Liver (tissue), 8 donors: ENCODE measurements at regions not wholly inside any gene's neighbourhood (a gene's known extent, or its start where the extent isn't known, plus 50 kb on each side); places are given as distances from the start of the nearest gene placed in this dataset.

Experiments
- DNase-seq: peaks from one replicate; pipeline ENCODE4 v3.0.0-alpha.2; 2017; ENCODE audit warnings: low spot score
- H3K27ac ChIP-seq, 2 donors: one replicate each; pipeline ENCODE4 v1.7.0; 2013; ENCODE audit warnings: inconsistent platforms in 2 of 2, low read length in 2 of 2, control low read depth in 1 of 2, low read depth in 1 of 2, mild to moderate bottlenecking in 1 of 2
- H3K27me3 ChIP-seq, 4 donors: one replicate each; pipeline versions ENCODE4 v1.6.1 to v1.7.0; 2013; ENCODE audit warnings: low read length in 3 of 4, inconsistent platforms in 1 of 4, mild to moderate bottlenecking in 1 of 4, moderate library complexity in 1 of 4; ENCODE audit not compliant: control insufficient read depth in 4 of 4, insufficient read depth in 4 of 4
- H3K36me3 ChIP-seq, 4 donors: one replicate each; pipeline versions ENCODE4 v1.6.1 to v1.7.0; 2013; ENCODE audit warnings: low read length in 3 of 4, mild to moderate bottlenecking in 3 of 4, low read depth in 1 of 4, moderate library complexity in 1 of 4; ENCODE audit not compliant: control insufficient read depth in 4 of 4, insufficient read depth in 3 of 4
- H3K4me1 ChIP-seq, 4 donors: one replicate each; pipeline versions ENCODE4 v1.6.1 to v1.7.0; 2013; ENCODE audit warnings: low read length in 3 of 4, mild to moderate bottlenecking in 3 of 4, moderate library complexity in 1 of 4; ENCODE audit not compliant: control insufficient read depth in 4 of 4, insufficient read depth in 4 of 4
- H3K4me3 ChIP-seq, 3 donors: one replicate each; pipeline versions ENCODE4 v1.6.1 to v1.7.0; 2013; ENCODE audit warnings: low read length in 3 of 3, control low read depth in 1 of 3, low read depth in 1 of 3, mild to moderate bottlenecking in 1 of 3
- H3K9ac ChIP-seq, 2 donors: one replicate each; pipeline ENCODE4 v1.7.0; 2013; ENCODE audit warnings: low read length in 2 of 2, mild to moderate bottlenecking in 2 of 2, moderate library complexity in 2 of 2, control low read depth in 1 of 2, low read depth in 1 of 2
- H3K9me3 ChIP-seq, 4 donors: one replicate each; pipeline versions ENCODE4 v1.6.1 to v1.7.0; 2013; ENCODE audit warnings: low read length in 3 of 4; ENCODE audit not compliant: control insufficient read depth in 4 of 4
- EGR1 ChIP-seq, 2 donors: IDR thresholded peaks; 2 replicates each; pipeline ENCODE4 v1.6.1; 2016 to 2018; ENCODE audit warnings: antibody characterized with exemption in 2 of 2, low read depth in 2 of 2
- FOXA1 ChIP-seq: IDR thresholded peaks from 2 replicates; pipeline ENCODE4 v1.6.1; 2016; ENCODE audit warnings: antibody characterized with exemption
- FOXA2 ChIP-seq: IDR thresholded peaks from 2 replicates; pipeline ENCODE4 v1.6.1; 2016; ENCODE audit warnings: antibody characterized with exemption
- HNF4A ChIP-seq, 2 donors: conservative IDR thresholded peaks; 2 replicates each; pipeline ENCODE4 v1.6.1; 2016; ENCODE audit warnings: antibody characterized with exemption in 2 of 2, mild to moderate bottlenecking in 2 of 2
- HNF4G ChIP-seq: IDR thresholded peaks from 2 replicates; pipeline ENCODE4 v1.6.1; 2016; ENCODE audit warnings: antibody characterized with exemption
- JUND ChIP-seq, 2 donors: IDR thresholded peaks; 2 replicates each; pipeline ENCODE4 v1.6.1; 2016; ENCODE audit warnings: antibody characterized with exemption in 2 of 2
- RAD21 ChIP-seq, 2 donors: IDR thresholded peaks; 2 replicates each; pipeline ENCODE4 v1.6.1; 2016; ENCODE audit warnings: antibody characterized with exemption in 2 of 2, mild to moderate bottlenecking in 2 of 2
- TAF1 ChIP-seq: conservative IDR thresholded peaks from 2 replicates; pipeline ENCODE4 v1.6.1; 2016; ENCODE audit warnings: antibody characterized with exemption, mild to moderate bottlenecking
- YY1 ChIP-seq: IDR thresholded peaks from 2 replicates; pipeline ENCODE4 v1.6.1; 2016; ENCODE audit warnings: antibody characterized with exemption, mild to moderate bottlenecking
- WGBS: extraction: QIAGEN DNeasy Blood & Tissue Kit; methylation state at CpG from one replicate; pipeline ENCODE4 v1.1.7; 2013; 5-methylcytosine and 5-hydroxymethylcytosine counted together
- TF ChIP-seq, protein P1 (sequence below): fragments of 150-350 bp; IDR thresholded peaks from 2 replicates; pipeline ENCODE4 v1.5.1; 2017; ENCODE audit warnings: improper control_type of control experiment, low read depth, low read length; ENCODE audit not compliant: missing input control
- TF ChIP-seq, protein P2 (sequence below): IDR thresholded peaks from 2 replicates; pipeline ENCODE4 v1.6.1; 2016; ENCODE audit warnings: antibody characterized with exemption
- donor health status: healthy.
- donor health status: healthy.
- donor health status: healthy.
- donor health status: healthy.
- donor health status: healthy.

GRCh38 chr7:131618391-131618790, 62.0 kb upstream of the PODXL start:
- Histone ChIP-seq H3K9me3 (no peaks in the 10 kb centered on the region), H3K36me3 (no peaks in the 10 kb centered on the region), H3K9ac (no peak overlapping the region), H3K27ac (no peak overlapping the region), H3K4me3 (no peak overlapping the region), H3K27me3 (no peaks in the 10 kb centered on the region), H3K4me1 (no peaks in the 10 kb centered on the region)
- no peak for DNase-seq
- WGBS, result 50% methylated on average over 5 of the region's 5 CpGs
- TF ChIP-seq JUND (IDR thresholded peaks at IDR 0.05), result peak in 1 of 2 donors; percentile 11
- TF ChIP-seq, protein P1, sequence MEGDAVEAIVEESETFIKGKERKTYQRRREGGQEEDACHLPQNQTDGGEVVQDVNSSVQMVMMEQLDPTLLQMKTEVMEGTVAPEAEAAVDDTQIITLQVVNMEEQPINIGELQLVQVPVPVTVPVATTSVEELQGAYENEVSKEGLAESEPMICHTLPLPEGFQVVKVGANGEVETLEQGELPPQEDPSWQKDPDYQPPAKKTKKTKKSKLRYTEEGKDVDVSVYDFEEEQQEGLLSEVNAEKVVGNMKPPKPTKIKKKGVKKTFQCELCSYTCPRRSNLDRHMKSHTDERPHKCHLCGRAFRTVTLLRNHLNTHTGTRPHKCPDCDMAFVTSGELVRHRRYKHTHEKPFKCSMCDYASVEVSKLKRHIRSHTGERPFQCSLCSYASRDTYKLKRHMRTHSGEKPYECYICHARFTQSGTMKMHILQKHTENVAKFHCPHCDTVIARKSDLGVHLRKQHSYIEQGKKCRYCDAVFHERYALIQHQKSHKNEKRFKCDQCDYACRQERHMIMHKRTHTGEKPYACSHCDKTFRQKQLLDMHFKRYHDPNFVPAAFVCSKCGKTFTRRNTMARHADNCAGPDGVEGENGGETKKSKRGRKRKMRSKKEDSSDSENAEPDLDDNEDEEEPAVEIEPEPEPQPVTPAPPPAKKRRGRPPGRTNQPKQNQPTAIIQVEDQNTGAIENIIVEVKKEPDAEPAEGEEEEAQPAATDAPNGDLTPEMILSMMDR, result no peak

DNA sequence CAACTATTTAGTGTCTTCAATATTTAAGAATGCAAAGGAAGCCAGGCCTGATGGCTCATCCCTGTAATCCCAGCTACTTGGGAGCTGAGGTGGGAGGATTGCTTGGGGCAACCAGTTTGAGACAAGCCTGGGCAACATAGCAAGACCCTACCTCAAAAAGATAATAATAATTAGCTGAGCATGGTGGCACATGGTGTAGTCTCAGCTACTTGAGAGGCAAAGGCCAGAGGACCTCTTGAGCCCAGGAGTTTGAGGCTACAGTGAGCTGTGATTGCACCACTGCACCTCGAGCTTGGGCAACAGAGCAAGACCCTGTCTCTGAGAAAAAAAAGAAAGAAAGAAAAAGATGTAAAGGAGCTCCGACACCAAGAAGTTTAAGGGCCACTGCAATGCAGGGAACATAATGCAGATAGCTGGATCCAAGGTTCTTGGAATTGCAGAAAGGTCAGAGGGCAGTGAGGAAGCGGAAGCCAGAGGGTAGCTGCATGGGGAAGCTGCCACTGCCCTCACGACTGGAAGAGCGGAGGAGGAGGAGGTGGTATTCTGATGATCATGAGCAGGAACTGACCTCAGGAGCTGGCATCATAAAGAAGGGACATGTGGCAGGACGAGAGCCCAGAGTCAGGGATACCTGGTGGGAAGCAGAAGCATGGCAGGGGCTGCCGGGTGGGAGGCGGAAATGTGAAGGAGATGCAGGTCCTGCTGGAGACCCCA, 60.2 kb upstream of the PODXL start:
- Histone ChIP-seq H3K9ac (no peak overlapping the region), H3K9me3 (no peaks in the 10 kb centered on the region), H3K27me3 (no peaks in the 10 kb centered on the region), H3K4me3 (no peak overlapping the region), H3K36me3 (no peaks in the 10 kb centered on the region), H3K4me1 (no peaks in the 10 kb centered on the region), H3K27ac (no peak overlapping the region)
- no peak for TF ChIP-seq TAF1
- no peak for DNase-seq
- 77% methylated on average over 8 of the region's 8 CpGs for WGBS

DNA sequence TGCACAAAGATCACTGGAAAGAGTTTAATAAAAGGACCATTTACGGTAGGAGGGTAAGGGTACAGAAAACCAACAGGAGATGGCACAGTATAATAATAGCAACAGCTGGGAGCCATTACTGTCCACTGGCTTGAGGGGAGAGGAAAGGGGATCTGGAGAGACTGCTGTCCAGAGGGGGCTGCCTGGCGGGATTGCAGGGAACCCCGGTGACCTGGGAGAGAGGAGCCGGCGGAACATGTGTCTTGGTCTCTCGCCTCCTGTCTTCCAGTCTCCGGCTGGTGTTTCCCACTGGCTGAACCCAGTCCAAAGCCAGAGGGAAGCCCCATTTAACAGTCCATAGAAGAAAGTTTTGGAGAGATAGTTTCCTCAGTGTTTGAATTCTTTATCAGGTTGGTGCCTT, 57.5 kb upstream of the PODXL start:
- no peak overlapping the region for H3K4me3 ChIP-seq
- TF ChIP-seq FOXA2, result no peak
- TF ChIP-seq, protein P2, sequence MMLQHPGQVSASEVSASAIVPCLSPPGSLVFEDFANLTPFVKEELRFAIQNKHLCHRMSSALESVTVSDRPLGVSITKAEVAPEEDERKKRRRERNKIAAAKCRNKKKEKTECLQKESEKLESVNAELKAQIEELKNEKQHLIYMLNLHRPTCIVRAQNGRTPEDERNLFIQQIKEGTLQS, result no peak
- no peak for TF ChIP-seq HNF4G
- no peak for TF ChIP-seq HNF4A (conservative IDR thresholded peaks at IDR 0.05)
- TF ChIP-seq FOXA1, result no peak
- TF ChIP-seq, protein P1, result no peak
- TF ChIP-seq RAD21 (IDR thresholded peaks at IDR 0.05), result no peak
- no peak for TF ChIP-seq YY1
- no peak for TF ChIP-seq EGR1 (IDR thresholded peaks at IDR 0.05; ENCODE audit: low read depth in 2 of 2)
- DNase-seq, result no peak
- 94% methylated on average over 7 of the region's 7 CpGs for WGBS
- H3K36me3 ChIP-seq, result no peaks in the 10 kb centered on the region
- no peak overlapping the region for H3K9ac ChIP-seq
- H3K4me1 ChIP-seq, result no peaks in the 10 kb centered on the region
- no peak overlapping the region for H3K27ac ChIP-seq
- no peaks in the 10 kb centered on the region for H3K27me3 ChIP-seq
- no peaks in the 10 kb centered on the region for H3K9me3 ChIP-seq
